Upper lobe of left lung (tissue), 6 donors: ENCODE measurements at regions not wholly inside any gene's neighbourhood (a gene's known extent, or its start where the extent isn't known, plus 50 kb on each side); places are given as distances from the start of the nearest gene placed in this dataset.

Source experiments
- ATAC-seq, 2 donors: fragments of 200-7000 bp; cut with Tn5 transposase; one replicate each; pipeline ENCODE4 v1.9.1; 2022; ENCODE audit warnings: mild to moderate bottlenecking in 2 of 2, moderate library complexity in 2 of 2; ENCODE audit not compliant: low FRiP score in 2 of 2
- DNase-seq, 2 donors: peaks; one replicate each; pipeline ENCODE4 v3.0.0-alpha.2; 2019 to 2020
- H3K27ac ChIP-seq, 4 donors: fragments of 200-600 bp; sonication (generic); one replicate each; pipeline ENCODE4 v1.5.1; 2016 to 2019
- H3K27me3 ChIP-seq, 4 donors: fragments of 200-600 bp; sonication (generic); one replicate each; pipeline ENCODE4 v1.5.1; 2017 to 2019
- H3K36me3 ChIP-seq, 4 donors: fragments of 200-600 bp; sonication (generic); one replicate each; pipeline ENCODE4 v1.5.1; 2016 to 2019
- H3K4me1 ChIP-seq, 4 donors: fragments of 200-600 bp; sonication (generic); one replicate each; pipeline ENCODE4 v1.5.1; 2018 to 2019
- H3K4me3 ChIP-seq, 4 donors: fragments of 200-600 bp; sonication (generic); one replicate each; pipeline ENCODE4 v1.5.1; 2017 to 2019; ENCODE audit warnings: mild to moderate bottlenecking in 2 of 4, moderate library complexity in 1 of 4
- H3K9me3 ChIP-seq, 4 donors: fragments of 200-600 bp; sonication (generic); one replicate each; pipeline ENCODE4 v1.5.1; 2018 to 2019
- CTCF ChIP-seq, 6 experiments: fragments of 450-650 bp in 4 of 6; fragments of 200-600 bp in 2 of 6; sonication (generic) in 2 of 6; IDR thresholded peaks; one replicate each; pipeline ENCODE4 v1.5.1; 2016 to 2019; ENCODE audit warnings: antibody characterized with exemption in 6 of 6
- EP300 ChIP-seq, 4 donors: sonication (generic); formaldehyde crosslinking; IDR thresholded peaks; one replicate each; pipeline ENCODE4 v1.5.1; 2017; ENCODE audit warnings: antibody characterized with exemption in 4 of 4, control low read depth in 2 of 4
- POLR2A ChIP-seq, 4 donors: fragments of 450-650 bp; IDR thresholded peaks; one replicate each; pipeline ENCODE4 v1.5.1; 2016 to 2017; ENCODE audit warnings: antibody characterized with exemption in 4 of 4, mild to moderate bottlenecking in 2 of 4
- POLR2AphosphoS5 ChIP-seq, 2 donors: sonication (generic); formaldehyde crosslinking; IDR thresholded peaks; one replicate each; pipeline ENCODE4 v1.5.1; 2017; ENCODE audit warnings: antibody characterized with exemption in 2 of 2
- WGBS, 2 donors: methylation state at CpG; one replicate each; pipeline ENCODE4 v1.1.5; 2017 to 2018; 5-methylcytosine and 5-hydroxymethylcytosine counted together
- donor health status: DM: no; HTN: no; CAD: no; lungs with moderate emphysema.
- donor health status: DM: no; HTN: yes; CAD: no; lungs with severe emphysema.

GRCh38 chr18:64994370-64994769 lies 756.4 kb upstream of the CDH7 start:
- Histone ChIP-seq H3K36me3 (no peaks in the 10 kb centered on the region), H3K4me3 (no peak overlapping the region), H3K27ac (no peak overlapping the region), H3K27me3 (no peaks in the 10 kb centered on the region), H3K9me3 (no peaks in the 10 kb centered on the region), H3K4me1 (no peaks in the 10 kb centered on the region)
- 89 to 94% methylated on average over 1 of the region's 1 CpG for WGBS, 2 donors
- TF ChIP-seq POLR2AphosphoS5 (IDR thresholded peaks at IDR 0.05) = no peak
- TF ChIP-seq CTCF (IDR thresholded peaks at IDR 0.05) = no peak
- no peak for TF ChIP-seq EP300 (IDR thresholded peaks at IDR 0.05)
- no peak for TF ChIP-seq POLR2A (IDR thresholded peaks at IDR 0.05)
- ATAC-seq (no peak), DNase-seq (no peak)

GRCh38 chr18:64993695-64994094 lies 757.1 kb upstream of the CDH7 start:
- WGBS, 2 donors = 64 to 66% methylated on average over 3 of the region's 3 CpGs

GRCh38 chr18:64992654-64993053 lies 758.2 kb upstream of the CDH7 start:
- DNase-seq (no peak), ATAC-seq (no peak)
- Histone ChIP-seq H3K9me3 (no peaks in the 10 kb centered on the region), H3K27me3 (no peaks in the 10 kb centered on the region), H3K4me1 (no peaks in the 10 kb centered on the region), H3K27ac (no peak overlapping the region), H3K4me3 (no peak overlapping the region), H3K36me3 (no peaks in the 10 kb centered on the region)
- TF ChIP-seq POLR2A (IDR thresholded peaks at IDR 0.05) (no peak), CTCF (IDR thresholded peaks at IDR 0.05) (no peak), EP300 (IDR thresholded peaks at IDR 0.05) (no peak), POLR2AphosphoS5 (IDR thresholded peaks at IDR 0.05) (no peak)
- WGBS, 2 donors = 59 to 67% methylated on average over 1 of the region's 1 CpG

More at GRCh38 chr18:64993695-64994094, 757.1 kb upstream of the CDH7 start:
- Histone ChIP-seq H3K4me1 (no peaks in the 10 kb centered on the region), H3K9me3 (no peaks in the 10 kb centered on the region), H3K27ac (no peak overlapping the region), H3K27me3 (no peaks in the 10 kb centered on the region), H3K4me3 (no peak overlapping the region), H3K36me3 (no peaks in the 10 kb centered on the region)
- DNase-seq (no peak), ATAC-seq (no peak)
- TF ChIP-seq CTCF (IDR thresholded peaks at IDR 0.05) (no peak), POLR2AphosphoS5 (IDR thresholded peaks at IDR 0.05) (no peak), EP300 (IDR thresholded peaks at IDR 0.05) (no peak), POLR2A (IDR thresholded peaks at IDR 0.05) (no peak)

GRCh38 chr18:64991102-64991501 lies 759.7 kb upstream of the CDH7 start:
- TF ChIP-seq CTCF (IDR thresholded peaks at IDR 0.05) (no peak), EP300 (IDR thresholded peaks at IDR 0.05) (no peak), POLR2A (IDR thresholded peaks at IDR 0.05) (no peak), POLR2AphosphoS5 (IDR thresholded peaks at IDR 0.05) (no peak)
- WGBS, 2 donors = 84 to 99% methylated on average over 5 of the region's 5 CpGs
- H3K9me3 ChIP-seq = no peaks in the 10 kb centered on the region
- ATAC-seq (no peak), DNase-seq (no peak)
- no peaks in the 10 kb centered on the region for H3K36me3 ChIP-seq
- no peak overlapping the region for H3K4me3 ChIP-seq
- H3K4me1 ChIP-seq = no peaks in the 10 kb centered on the region
- no peaks in the 10 kb centered on the region for H3K27me3 ChIP-seq
- H3K27ac ChIP-seq = no peak overlapping the region

GRCh38 chr18:64986906-64987495 lies 763.8 kb upstream of the CDH7 start:
- no peaks in the 10 kb centered on the region for H3K4me1 ChIP-seq
- H3K27ac ChIP-seq = no peak overlapping the region
- 69 to 74% methylated on average over 3 of the region's 3 CpGs for WGBS, 2 donors
- no peak for ATAC-seq
- DNase-seq = no peak
- TF ChIP-seq EP300 (IDR thresholded peaks at IDR 0.05) (no peak), CTCF (IDR thresholded peaks at IDR 0.05) (no peak), POLR2AphosphoS5 (IDR thresholded peaks at IDR 0.05) (no peak), POLR2A (IDR thresholded peaks at IDR 0.05) (no peak)
- H3K4me3 ChIP-seq = no peak overlapping the region
- H3K27me3 ChIP-seq = no peaks in the 10 kb centered on the region
- no peaks in the 10 kb centered on the region for H3K9me3 ChIP-seq
- H3K36me3 ChIP-seq = no peaks in the 10 kb centered on the region
